ENCODE measurements at regions not wholly inside any gene's neighbourhood (a gene's known extent, or its start where the extent isn't known, plus 50 kb on each side); places are given as distances from the start of the nearest gene placed in this dataset.
"Not testable (repeated sequence)": the region's sequence is repeated elsewhere in the genome, so short reads cannot be mapped to it uniquely, and the experiment has no call there.

DNA sequence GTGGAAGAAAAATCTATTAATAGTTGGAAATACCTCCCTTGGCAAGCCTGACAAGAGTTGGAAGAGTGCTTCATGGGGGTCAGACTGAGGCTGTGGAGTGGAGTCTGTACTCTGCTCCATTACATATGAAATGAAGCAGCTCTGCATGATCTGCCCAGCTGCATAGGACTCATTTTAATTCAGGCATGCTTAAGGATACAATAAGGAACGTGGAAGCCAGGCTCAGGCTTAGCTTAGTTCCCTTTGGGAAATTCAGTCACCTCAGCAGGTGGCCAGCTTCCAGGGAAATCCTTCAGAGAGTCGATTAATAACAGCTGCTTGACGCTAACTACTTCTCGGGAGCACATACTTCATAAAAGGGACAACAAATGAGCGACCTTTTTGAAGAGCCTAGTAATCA is 1672.9 kb upstream of the WWC1 start:
- ChIA-PET CTCF (interaction anchor here (1.5 kb wide), 1 partner anchor 22 kb away, joined by 4 read pairs; no protein-coding TSS in a partner anchor), POLR2A (no interaction called here)
- no peak for TF ChIP-seq CTCF (IDR thresholded peaks at IDR 0.05; ENCODE audit: control extremely low read depth, extremely low read depth, low read depth, missing control alignments)
- no peak for DNase-seq (ENCODE audit: extremely low spot score)

GRCh38 chr5:166624573-166624972 is 1666.9 kb upstream of the WWC1 start:
- no peak for DNase-seq (ENCODE audit: extremely low spot score)
- POLR2A ChIA-PET: no interaction called here
- TF ChIP-seq CTCF (IDR thresholded peaks at IDR 0.05; ENCODE audit: control extremely low read depth, extremely low read depth, low read depth, missing control alignments): no peak
- CTCF ChIA-PET: no interaction called here

DNA sequence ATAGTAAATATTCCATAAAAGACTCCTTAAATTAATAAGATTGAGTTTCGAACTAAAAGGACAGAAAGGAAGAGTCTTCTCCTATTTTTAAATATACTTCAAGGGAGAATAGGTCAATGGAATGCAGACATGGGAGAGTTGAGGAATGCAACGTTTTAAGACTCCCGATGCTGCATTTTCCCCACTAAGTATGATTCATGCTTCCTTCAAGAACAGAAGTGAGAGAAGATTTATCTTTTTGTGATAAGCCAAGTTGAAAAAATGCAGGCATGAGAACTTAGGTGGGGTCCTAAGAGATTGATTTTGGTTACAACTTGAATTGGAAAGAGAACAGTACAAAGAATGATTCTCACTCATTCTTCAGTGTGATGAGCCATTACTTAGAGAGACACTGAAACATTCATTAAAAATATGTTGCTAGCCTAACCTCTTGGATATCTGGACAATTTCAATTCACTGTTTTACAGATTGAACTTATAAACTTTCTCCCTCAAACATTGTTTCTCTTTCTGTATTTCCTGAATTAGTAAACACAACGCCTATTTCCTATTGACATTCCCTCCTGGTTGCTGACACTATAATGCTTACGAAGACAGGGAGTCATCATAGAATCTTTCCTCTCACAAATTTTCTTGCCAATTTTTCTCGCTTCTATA is 1666.1 kb upstream of the WWC1 start:
- ChIA-PET CTCF (no interaction called here), POLR2A (no interaction called here)
- TF ChIP-seq CTCF (IDR thresholded peaks at IDR 0.05; ENCODE audit: control extremely low read depth, extremely low read depth, low read depth, missing control alignments): no peak
- no peak for DNase-seq (ENCODE audit: extremely low spot score)

DNA sequence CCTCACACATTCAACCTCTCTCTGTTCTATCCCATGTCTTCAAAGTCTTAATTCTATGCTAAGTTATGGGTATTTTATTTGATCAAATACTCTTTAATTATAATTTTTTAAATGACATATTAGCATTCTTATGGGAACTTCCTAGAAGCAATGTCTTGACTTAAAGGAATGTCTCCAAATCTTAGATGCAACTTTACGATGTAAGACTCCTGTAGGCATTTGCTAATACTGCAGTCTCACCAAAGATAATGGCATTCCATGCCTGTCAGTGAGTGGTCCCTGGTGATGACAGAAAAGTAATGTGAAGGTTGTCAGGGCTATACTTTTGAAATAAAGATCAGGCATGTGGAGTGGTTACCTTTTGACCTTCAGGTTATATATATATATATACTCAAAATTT is 1654.2 kb upstream of the WWC1 start:
- DNase-seq (ENCODE audit: extremely low spot score): no peak
- POLR2A ChIA-PET: no interaction called here
- CTCF ChIA-PET: no interaction called here
- no peak for TF ChIP-seq CTCF (IDR thresholded peaks at IDR 0.05; ENCODE audit: control extremely low read depth, extremely low read depth, low read depth, missing control alignments)

GRCh38 chr5:166639151-166639550 is 1652.3 kb upstream of the WWC1 start:
- POLR2A ChIA-PET: no interaction called here
- TF ChIP-seq CTCF (IDR thresholded peaks at IDR 0.05; ENCODE audit: control extremely low read depth, extremely low read depth, low read depth, missing control alignments): no peak
- CTCF ChIA-PET: no interaction called here
- no peak for DNase-seq (ENCODE audit: extremely low spot score)

DNA sequence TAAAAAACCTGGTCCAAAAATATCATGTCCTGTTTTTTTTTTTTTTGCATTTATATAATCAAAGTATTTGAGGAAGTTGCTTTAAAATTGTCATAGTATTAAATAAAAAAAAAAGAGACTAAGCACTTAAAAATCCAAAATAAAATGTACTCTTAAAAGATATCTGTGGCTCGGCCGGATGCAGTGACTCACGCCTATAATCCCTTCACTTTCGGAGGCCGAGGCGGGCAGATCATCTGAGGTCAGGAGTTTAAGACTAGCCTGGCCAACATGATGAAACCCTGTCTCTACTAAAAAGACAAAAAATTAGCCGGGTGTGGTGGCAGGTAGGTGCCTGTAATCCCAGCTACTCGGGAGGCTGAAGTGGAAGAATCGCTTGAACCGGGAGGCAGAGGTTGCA is 1651.3 kb upstream of the WWC1 start:
- CTCF ChIA-PET; POLR2A ChIA-PET; DNase-seq (ENCODE audit: extremely low spot score): not testable (repeated sequence)

- CTCF ChIA-PET: interaction anchor here (1.0 kb wide), 1 partner anchor 19 kb away, joined by 3 read pairs; no protein-coding TSS in a partner anchor
- POLR2A ChIA-PET: no interaction called here
- no peak for TF ChIP-seq CTCF (IDR thresholded peaks at IDR 0.05; ENCODE audit: control extremely low read depth, extremely low read depth, low read depth, missing control alignments)
- DNase-seq (ENCODE audit: extremely low spot score): no peak
Observed at GRCh38 chr5:166648736-166649135, 1642.7 kb upstream of the WWC1 start.

Data from GM10248 (cell line).